Tibial nerve (tissue), 3 donors: ENCODE measurements at regions not wholly inside any gene's neighbourhood (a gene's known extent, or its start where the extent isn't known, plus 50 kb on each side); places are given as distances from the start of the nearest gene placed in this dataset.

Experiments
- EP300 ChIP-seq, 2 donors: sonication (generic); formaldehyde crosslinking; IDR thresholded peaks; one replicate each; pipeline ENCODE4 v1.6.1; 2017; ENCODE audit warnings: antibody characterized with exemption in 2 of 2, mild to moderate bottlenecking in 1 of 2
- POLR2A ChIP-seq, 2 donors: fragments of 450-650 bp; IDR thresholded peaks; one replicate each; pipeline ENCODE4 v1.6.1; 2017; ENCODE audit warnings: antibody characterized with exemption in 2 of 2, mild to moderate bottlenecking in 2 of 2, moderate library complexity in 2 of 2

DNA sequence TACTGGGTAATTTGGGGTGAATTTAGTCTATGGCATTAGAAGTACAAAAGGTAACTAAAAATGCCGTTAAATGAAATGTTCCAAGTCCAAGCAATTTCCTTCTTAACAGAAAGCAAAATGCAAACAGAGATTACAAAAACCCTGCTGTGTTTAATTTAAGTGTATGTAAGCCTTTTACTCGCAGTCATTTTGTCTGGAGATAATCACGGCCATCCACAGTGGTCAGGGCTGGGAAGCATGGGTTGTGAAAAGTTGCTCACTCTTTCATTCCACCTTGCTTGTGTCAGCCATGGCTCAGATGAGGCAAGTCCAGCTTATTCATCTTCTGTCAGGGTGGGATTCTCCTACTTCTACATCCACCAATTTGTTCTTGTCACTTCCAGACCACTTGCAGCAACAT is 983.6 kb upstream of the ZEB2 start:
- no peak for TF ChIP-seq EP300 (IDR thresholded peaks at IDR 0.05)
- no peak for TF ChIP-seq POLR2A (IDR thresholded peaks at IDR 0.05)
